ENCODE measurements at regions not wholly inside any gene's neighbourhood (a gene's known extent, or its start where the extent isn't known, plus 50 kb on each side); places are given as distances from the start of the nearest gene placed in this dataset.

DNA sequence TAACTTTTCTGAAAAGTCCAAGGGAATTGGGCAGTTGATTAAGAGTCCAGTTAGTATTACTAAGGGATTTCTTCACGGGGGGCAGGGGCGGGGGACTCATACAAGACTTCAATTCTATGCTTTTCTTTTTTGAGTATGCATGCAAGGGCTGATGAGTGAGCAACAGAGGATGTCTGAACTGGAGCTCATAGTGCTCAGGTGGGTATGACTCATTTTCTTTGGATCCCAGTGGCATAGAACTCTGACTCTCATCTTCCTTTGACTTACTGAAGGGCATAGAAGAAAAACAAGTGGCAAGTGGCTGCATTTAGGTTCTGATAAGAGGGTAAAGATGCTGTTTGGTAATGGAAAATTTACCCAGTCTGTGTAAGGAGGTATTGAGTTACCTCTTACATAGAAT lies 749.2 kb downstream of the NOVA1 start:
- intact Hi-C loops (cut with DNase I), result no loop called here
- no peak overlapping the region for H3K4me3 ChIP-seq (ENCODE audit: low read length)
- H3K27ac ChIP-seq (ENCODE audit: low read length), result no peak overlapping the region
- no peaks in the 10 kb centered on the region for H3K4me1 ChIP-seq (ENCODE audit: control insufficient read depth, insufficient read depth, low read length)
- ATAC-seq, result no peak
- WGBS, result 81% methylated on average over 2 of the region's 2 CpGs
- no peak for DNase-seq
- H3K27me3 ChIP-seq (ENCODE audit: control insufficient read depth, insufficient read depth), result no peaks in the 10 kb centered on the region
- no peaks in the 10 kb centered on the region for H3K9me3 ChIP-seq (ENCODE audit: control insufficient read depth, low read length)

DNA sequence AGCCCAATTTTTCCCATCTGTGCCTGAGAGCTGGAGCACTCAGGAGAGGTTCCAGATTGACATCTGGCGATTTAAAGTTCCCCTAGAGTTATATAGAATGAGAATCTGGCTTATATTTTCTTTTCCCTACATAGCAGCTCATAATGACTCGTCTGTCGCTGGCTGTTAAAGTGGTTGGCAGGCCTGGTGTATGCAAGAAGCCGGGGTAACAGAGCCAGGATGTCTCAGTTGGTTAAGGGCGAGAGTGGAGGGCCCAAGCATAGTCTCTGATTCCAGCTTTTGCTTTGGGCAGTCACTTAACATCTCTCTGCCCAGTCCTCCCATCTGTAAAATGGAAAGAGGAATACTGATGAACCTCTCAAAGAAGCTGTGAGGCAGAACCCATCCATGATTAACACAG lies 751.6 kb downstream of the NOVA1 start:
- no peaks in the 10 kb centered on the region for H3K9me3 ChIP-seq (ENCODE audit: control insufficient read depth, low read length)
- no peaks in the 10 kb centered on the region for H3K27me3 ChIP-seq (ENCODE audit: control insufficient read depth, insufficient read depth)
- H3K4me1 ChIP-seq (ENCODE audit: control insufficient read depth, insufficient read depth, low read length), result no peaks in the 10 kb centered on the region
- no peak overlapping the region for H3K27ac ChIP-seq (ENCODE audit: low read length)
- WGBS, result 75% methylated on average over 5 of the region's 5 CpGs
- no peak for ATAC-seq
- intact Hi-C loops (cut with DNase I), result no loop called here
- H3K4me3 ChIP-seq (ENCODE audit: low read length), result no peak overlapping the region
- no peak for DNase-seq

DNA sequence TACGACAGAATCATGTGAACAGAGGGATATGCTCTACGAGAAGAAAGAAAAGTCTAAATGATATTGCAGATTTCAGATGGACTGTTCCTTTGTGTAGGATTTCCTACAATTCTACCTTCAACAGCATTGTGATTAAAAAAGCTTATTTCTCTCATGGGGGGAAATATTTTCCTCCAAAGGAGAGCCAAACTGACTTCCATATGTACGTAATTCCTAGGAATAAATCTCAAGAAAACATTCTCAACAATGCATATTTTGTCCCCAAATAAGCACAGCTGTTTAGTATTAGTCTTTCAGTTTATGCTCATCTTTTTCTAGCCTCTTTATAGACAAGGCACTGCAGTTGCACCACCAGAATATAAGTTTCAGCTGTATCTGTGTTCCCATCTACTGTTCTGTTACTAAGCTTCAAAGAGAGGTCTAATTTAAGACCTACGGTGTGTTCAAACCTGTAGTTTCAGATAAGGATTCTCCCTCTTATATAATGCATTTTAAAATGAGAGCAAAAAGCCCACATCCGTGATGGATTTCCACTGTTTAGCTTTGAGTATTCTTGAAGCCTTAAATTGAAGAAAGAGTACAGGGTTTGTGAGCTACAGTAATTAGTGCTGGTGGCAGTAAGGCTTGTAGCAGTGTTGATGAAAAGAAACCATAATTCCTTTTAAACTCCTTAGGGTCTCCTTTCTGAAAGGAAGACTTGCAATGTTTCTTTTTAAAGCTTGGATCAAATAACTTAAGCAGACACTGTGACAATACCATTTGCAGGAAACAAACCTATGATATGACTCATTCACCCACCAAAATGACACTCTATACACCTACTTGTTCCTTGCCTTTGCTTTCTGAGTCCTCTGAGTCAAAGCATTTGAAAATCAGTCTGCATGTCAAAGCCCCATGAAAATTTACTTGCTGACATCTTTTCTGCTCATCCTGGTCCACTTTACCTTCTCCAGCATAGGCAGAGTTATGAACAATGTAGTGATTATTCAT lies 754.1 kb downstream of the NOVA1 start:
- ATAC-seq, result no peak
- 67% methylated on average over 5 of the region's 5 CpGs for WGBS

DNA sequence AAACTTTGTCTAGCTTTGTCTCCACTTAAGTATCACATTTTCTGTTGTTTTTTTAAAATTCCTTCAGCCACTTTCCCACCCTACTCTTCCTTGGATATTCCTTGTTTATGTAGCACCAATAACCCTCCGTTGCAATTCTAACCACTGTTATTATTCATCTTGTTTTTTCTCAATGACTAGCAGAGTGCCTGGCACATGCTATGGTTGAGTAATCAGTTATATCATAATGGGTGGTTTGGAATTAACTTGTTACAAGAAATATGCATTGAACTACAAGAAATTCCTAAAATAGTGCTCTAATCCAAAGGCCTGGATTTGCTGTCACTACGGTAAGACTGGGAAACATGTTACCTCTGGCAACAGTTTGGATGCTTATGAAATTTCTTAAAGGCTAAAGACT lies 756.6 kb downstream of the NOVA1 start:
- Histone ChIP-seq H3K4me3 (ENCODE audit: low read length) (no peak overlapping the region), H3K27me3 (ENCODE audit: control insufficient read depth, insufficient read depth) (no peaks in the 10 kb centered on the region), H3K4me1 (ENCODE audit: control insufficient read depth, insufficient read depth, low read length) (no peaks in the 10 kb centered on the region), H3K27ac (ENCODE audit: low read length) (no peak overlapping the region), H3K9me3 (ENCODE audit: control insufficient read depth, low read length) (no peaks in the 10 kb centered on the region)
- intact Hi-C loops (cut with DNase I), result no loop called here
- WGBS, result 81% methylated on average over 2 of the region's 2 CpGs
- no peak for DNase-seq
- ATAC-seq, result no peak

More for the DNA sequence above, 754.1 kb downstream of the NOVA1 start:
- no peaks in the 10 kb centered on the region for H3K9me3 ChIP-seq (ENCODE audit: control insufficient read depth, low read length)
- H3K27me3 ChIP-seq (ENCODE audit: control insufficient read depth, insufficient read depth), result no peaks in the 10 kb centered on the region
- H3K4me1 ChIP-seq (ENCODE audit: control insufficient read depth, insufficient read depth, low read length), result no peaks in the 10 kb centered on the region
- intact Hi-C loops (cut with DNase I), result no loop called here
- H3K27ac ChIP-seq (ENCODE audit: low read length), result no peak overlapping the region
- no peak overlapping the region for H3K4me3 ChIP-seq (ENCODE audit: low read length)
- DNase-seq, result no peak

DNA sequence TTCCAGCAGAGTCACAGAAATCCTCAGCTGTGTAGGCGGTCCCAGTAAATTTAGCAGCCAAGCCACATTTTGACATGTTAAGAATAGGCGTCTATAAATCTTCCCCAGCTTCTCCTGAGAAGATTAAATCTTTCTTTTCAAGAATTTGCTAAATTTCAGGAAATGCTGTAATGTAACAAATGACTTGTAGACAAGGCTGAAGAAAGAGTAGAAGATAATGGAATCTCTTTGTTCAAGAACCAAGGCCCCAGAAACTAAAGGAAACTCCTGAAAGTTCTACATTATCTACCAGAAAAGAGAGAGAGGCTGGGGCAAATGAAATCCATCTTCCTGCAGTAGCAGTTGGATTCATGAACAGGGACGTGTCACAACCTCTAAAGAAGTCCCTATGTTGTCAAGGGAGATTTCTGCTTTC lies 760.3 kb downstream of the NOVA1 start:
- intact Hi-C loops (cut with DNase I), result no loop called here
- ATAC-seq (no peak), DNase-seq (no peak)
- Histone ChIP-seq H3K27me3 (ENCODE audit: control insufficient read depth, insufficient read depth) (no peaks in the 10 kb centered on the region), H3K9me3 (ENCODE audit: control insufficient read depth, low read length) (no peaks in the 10 kb centered on the region), H3K4me3 (ENCODE audit: low read length) (no peak overlapping the region), H3K27ac (ENCODE audit: low read length) (no peak overlapping the region), H3K4me1 (ENCODE audit: control insufficient read depth, insufficient read depth, low read length) (no peaks in the 10 kb centered on the region)
- WGBS, result 47% methylated on average over 3 of the region's 3 CpGs

DNA sequence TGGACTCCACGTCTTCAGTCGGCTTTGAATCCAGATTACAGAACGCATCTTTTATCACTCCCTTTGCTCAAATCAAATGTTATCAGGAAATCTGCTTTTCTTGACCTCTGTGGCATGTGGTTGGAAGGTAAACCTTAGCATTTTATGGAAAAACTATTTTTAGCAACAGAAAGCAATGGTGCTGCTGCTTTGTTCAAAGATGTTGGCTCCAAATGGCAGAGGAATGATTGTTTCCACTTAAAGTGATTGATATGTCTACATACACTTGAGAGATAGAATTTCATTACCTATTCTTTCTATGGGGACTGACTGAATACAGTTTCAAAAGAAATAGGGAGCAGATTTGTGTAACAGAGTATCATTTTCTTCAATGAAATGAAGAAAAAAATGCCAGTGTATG lies 761.2 kb downstream of the NOVA1 start:
- Histone ChIP-seq H3K4me1 (ENCODE audit: control insufficient read depth, insufficient read depth, low read length) (no peaks in the 10 kb centered on the region), H3K27ac (ENCODE audit: low read length) (no peak overlapping the region), H3K4me3 (ENCODE audit: low read length) (no peak overlapping the region), H3K9me3 (ENCODE audit: control insufficient read depth, low read length) (no peaks in the 10 kb centered on the region), H3K27me3 (ENCODE audit: control insufficient read depth, insufficient read depth) (no peaks in the 10 kb centered on the region)
- no peak for DNase-seq
- intact Hi-C loops (cut with DNase I), result no loop called here
- ATAC-seq, result no peak
- 35% methylated on average over 3 of the region's 3 CpGs for WGBS

DNA sequence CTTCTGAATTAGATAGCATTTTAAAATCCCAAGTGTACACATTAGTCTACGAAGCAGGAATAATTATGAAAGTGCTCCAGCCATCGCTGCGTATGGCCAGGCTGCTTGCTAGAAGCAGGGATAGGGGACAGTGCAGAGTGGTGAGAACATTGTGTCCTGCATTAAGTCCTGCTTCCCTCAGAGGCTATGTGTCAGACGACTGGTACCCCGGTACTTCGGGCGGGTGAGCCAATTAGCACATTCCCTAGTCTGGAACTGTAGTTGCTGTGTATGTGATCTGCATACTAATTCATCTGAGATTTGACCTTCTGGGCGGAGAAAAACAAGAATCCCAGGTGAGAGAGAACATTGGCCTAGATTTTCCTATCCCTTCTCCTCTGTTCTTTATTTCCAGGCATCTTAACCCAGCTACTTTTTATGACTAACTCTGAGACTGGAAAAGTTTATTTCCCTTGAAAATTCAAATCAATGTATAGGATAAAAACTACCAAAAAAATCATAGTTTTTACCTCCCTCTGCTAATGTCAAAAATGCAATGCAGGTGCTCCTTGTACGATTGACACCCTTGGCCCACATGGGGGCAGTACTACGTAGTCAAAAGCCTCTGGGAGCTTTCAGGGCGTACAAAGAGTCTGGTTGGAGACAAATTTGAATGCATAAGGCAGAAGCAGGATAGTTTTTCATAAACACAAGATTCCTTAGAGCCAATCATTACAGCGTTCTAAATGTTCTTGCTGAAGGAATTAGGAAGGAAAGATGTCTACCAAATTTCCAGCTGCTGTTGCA lies 764.3 kb downstream of the NOVA1 start:
- Histone ChIP-seq H3K9me3 (ENCODE audit: control insufficient read depth, low read length) (no peaks in the 10 kb centered on the region), H3K27me3 (ENCODE audit: control insufficient read depth, insufficient read depth) (no peaks in the 10 kb centered on the region), H3K27ac (ENCODE audit: low read length) (no peak overlapping the region), H3K4me1 (ENCODE audit: control insufficient read depth, insufficient read depth, low read length) (no peaks in the 10 kb centered on the region), H3K4me3 (ENCODE audit: low read length) (no peak overlapping the region)
- peak in 1 of 3 donors; percentile 16 for DNase-seq
- no peak for ATAC-seq
- 54% methylated on average over 12 of the region's 12 CpGs for WGBS
- intact Hi-C loops (cut with DNase I), result no loop called here

DNA sequence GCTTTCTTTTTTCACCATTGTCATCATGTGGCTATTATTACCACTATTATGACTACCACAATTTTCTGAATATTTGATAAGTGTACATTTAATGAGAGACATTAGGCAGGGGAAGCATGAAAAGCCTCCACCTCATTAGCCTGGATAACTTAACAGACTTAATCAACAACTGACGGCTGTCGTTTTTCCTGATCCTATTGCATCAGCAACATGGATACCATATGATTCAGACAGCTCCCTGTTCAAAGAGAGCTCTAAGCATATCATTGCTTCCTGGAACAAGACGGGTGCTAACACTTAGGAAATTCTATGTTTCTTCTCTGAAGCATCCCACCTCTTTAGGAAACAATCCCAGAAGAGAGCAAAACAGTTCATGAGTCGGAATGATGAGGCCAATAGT lies 765.2 kb downstream of the NOVA1 start:
- Histone ChIP-seq H3K27ac (ENCODE audit: low read length) (no peak overlapping the region), H3K4me3 (ENCODE audit: low read length) (no peak overlapping the region), H3K9me3 (ENCODE audit: control insufficient read depth, low read length) (no peaks in the 10 kb centered on the region), H3K27me3 (ENCODE audit: control insufficient read depth, insufficient read depth) (no peaks in the 10 kb centered on the region), H3K4me1 (ENCODE audit: control insufficient read depth, insufficient read depth, low read length) (no peaks in the 10 kb centered on the region)
- ATAC-seq, result no peak
- WGBS, result 61% methylated on average over 4 of the region's 4 CpGs
- intact Hi-C loops (cut with DNase I), result no loop called here
- no peak for DNase-seq

DNA sequence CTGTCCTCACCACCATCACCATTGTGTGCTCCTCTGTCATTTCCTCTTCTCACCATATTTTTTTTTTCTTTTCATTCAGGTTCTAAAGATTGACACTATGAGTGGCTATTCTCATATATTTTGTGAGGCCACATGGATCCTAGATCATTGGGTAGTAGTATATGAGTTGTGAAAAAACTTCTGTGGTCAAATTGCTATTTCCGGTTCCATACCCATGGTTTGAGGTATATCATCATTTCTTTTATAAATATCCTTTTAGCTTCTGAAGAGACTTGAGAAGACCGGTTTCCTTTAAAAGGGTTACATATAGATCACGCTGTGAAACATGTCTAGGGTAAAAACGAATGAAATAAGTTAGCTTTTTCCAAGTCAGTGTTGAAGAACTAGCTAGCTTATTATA lies 769.3 kb downstream of the NOVA1 start:
- no peaks in the 10 kb centered on the region for H3K27me3 ChIP-seq (ENCODE audit: control insufficient read depth, insufficient read depth)
- no peak for ATAC-seq
- 88% methylated on average over 4 of the region's 4 CpGs for WGBS
- H3K9me3 ChIP-seq (ENCODE audit: control insufficient read depth, low read length), result no peaks in the 10 kb centered on the region
- no peak overlapping the region for H3K4me3 ChIP-seq (ENCODE audit: low read length)
- H3K4me1 ChIP-seq (ENCODE audit: control insufficient read depth, insufficient read depth, low read length), result no peaks in the 10 kb centered on the region
- DNase-seq, result no peak
- intact Hi-C loops (cut with DNase I), result no loop called here
- H3K27ac ChIP-seq (ENCODE audit: low read length), result no peak overlapping the region

DNA sequence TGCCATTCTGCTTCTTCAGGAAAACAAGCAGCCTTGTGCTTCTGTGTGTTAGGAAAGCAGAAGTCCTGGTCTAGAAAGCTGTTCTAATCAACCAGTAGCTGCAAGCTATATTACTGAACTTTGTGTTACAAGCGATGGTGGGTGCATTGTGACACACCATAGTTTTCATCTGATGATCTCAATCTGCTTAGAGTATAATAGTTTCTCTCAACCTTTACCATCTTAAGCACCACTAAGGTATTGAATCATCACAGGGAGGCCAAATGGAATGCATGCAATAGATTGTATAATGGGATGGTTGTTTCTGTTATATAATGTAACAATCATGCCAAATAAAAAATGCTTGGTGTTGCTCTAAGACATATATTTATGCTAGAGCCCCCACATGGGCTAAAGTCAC lies 771.7 kb downstream of the NOVA1 start:
- Histone ChIP-seq H3K27ac (ENCODE audit: low read length) (no peak overlapping the region), H3K9me3 (ENCODE audit: control insufficient read depth, low read length) (no peaks in the 10 kb centered on the region), H3K4me3 (ENCODE audit: low read length) (no peak overlapping the region), H3K27me3 (ENCODE audit: control insufficient read depth, insufficient read depth) (no peaks in the 10 kb centered on the region), H3K4me1 (ENCODE audit: control insufficient read depth, insufficient read depth, low read length) (no peaks in the 10 kb centered on the region)
- WGBS, result 76% methylated on average over 1 of the region's 1 CpG
- ATAC-seq, result no peak
- DNase-seq, result no peak
- intact Hi-C loops (cut with DNase I), result no loop called here

DNA sequence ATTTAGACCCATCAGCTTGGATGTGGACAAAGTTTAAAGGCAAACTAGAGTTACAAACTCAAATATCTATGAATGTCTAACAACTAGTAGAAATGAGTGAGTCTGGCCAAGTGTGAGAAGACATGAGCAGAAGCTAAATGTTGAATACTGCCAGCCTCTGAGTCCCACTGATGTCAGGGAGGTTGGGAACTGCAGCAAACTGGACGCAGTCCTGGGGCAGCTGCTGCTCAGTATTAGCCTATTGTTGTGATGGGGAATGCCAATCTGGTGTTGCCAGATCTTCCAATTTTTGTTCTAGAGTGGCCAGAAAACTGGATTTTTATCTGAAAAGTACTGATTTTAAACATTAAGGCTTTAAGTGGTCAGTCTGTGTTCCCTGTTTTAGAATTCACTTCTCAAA lies 770.4 kb upstream of the STXBP6 start:
- ATAC-seq (no peak), DNase-seq (no peak)
- Histone ChIP-seq H3K9me3 (ENCODE audit: control insufficient read depth, low read length) (no peaks in the 10 kb centered on the region), H3K4me1 (ENCODE audit: control insufficient read depth, insufficient read depth, low read length) (no peaks in the 10 kb centered on the region), H3K27ac (ENCODE audit: low read length) (no peak overlapping the region), H3K27me3 (ENCODE audit: control insufficient read depth, insufficient read depth) (no peaks in the 10 kb centered on the region), H3K4me3 (ENCODE audit: low read length) (no peak overlapping the region)
- intact Hi-C loops (cut with DNase I), result no loop called here
- WGBS, result 76% methylated on average over 1 of the region's 1 CpG
